GM12892 (cell line): ENCODE measurements at regions not wholly inside any gene's neighbourhood (a gene's known extent, or its start where the extent isn't known, plus 50 kb on each side); places are given as distances from the start of the nearest gene placed in this dataset.

Source experiments
- POLR2A ChIP-seq: IDR thresholded peaks from 2 replicates; pipeline ENCODE4 v1.6.1; 2011; ENCODE audit warnings: low read depth, low read length, control low read depth
- POLR2AphosphoS5 ChIP-seq: IDR thresholded peaks from 2 replicates; pipeline ENCODE4 v1.6.1; 2011; ENCODE audit warnings: low read depth, low read length, control low read depth
- TAF1 ChIP-seq: IDR thresholded peaks from 2 replicates; pipeline ENCODE4 v1.6.1; 2011; ENCODE audit warnings: low read depth, mild to moderate bottlenecking, control low read depth, low read length, borderline replicate concordance

GRCh38 chr17:52930145-52930544, 771.6 kb upstream of the CA10 start:
- TF ChIP-seq POLR2A, result no peak
- TF ChIP-seq POLR2AphosphoS5, result no peak
- TF ChIP-seq TAF1, result no peak
